B cell (primary cell): ENCODE measurements at regions not wholly inside any gene's neighbourhood (a gene's known extent, or its start where the extent isn't known, plus 50 kb on each side); places are given as distances from the start of the nearest gene placed in this dataset.

Experiments
- ATAC-seq: fragments of 200-7000 bp; cut with Tn5 transposase; one replicate; pipeline ENCODE4 v1.10.0; 2021; ENCODE audit warnings: low read depth, mild to moderate bottlenecking, moderate number of reproducible peaks, moderate library complexity
- CTCF ChIA-PET: fragments of 350-600 bp; sonication (Branson Sonifier 250); formaldehyde crosslinking; loops from one replicate; lab custom pipeline; 2021; ENCODE audit warnings: antibody characterized with exemption, inconsistent platforms; lab: Charles Lee
- POLR2A ChIA-PET: fragments of 350-600 bp; sonication (Branson Sonifier 250); formaldehyde crosslinking; loops from one replicate; lab custom pipeline; 2021; ENCODE audit warnings: antibody characterized with exemption; lab: Charles Lee
- DNase-seq: peaks from one replicate; pipeline ENCODE4 v3.0.0; 2013
- H2AFZ ChIP-seq: 2 replicates; pipeline ENCODE4 v1.6.1; 2012; ENCODE audit warnings: mild to moderate bottlenecking, low read depth, low read length; ENCODE audit not compliant: insufficient read depth, poor library complexity, severe bottlenecking
- H3K27ac ChIP-seq, 2 donors: 1 replicate in 1 of 2; 2 replicates in 1 of 2; pipeline ENCODE4 v1.5.1; 2012 to 2013; ENCODE audit warnings: low read length in 2 of 2, mild to moderate bottlenecking in 2 of 2, moderate library complexity in 1 of 2
- H3K27me3 ChIP-seq, 4 experiments: fragments of 200-600 bp in 1 of 4; sonication (generic) in 1 of 4; replicated peaks in 1 of 4; 1 replicate in 2 of 4; 2 replicates in 2 of 4; pipeline versions ENCODE4 v1.6.1 to v1.7.0; 2013 to 2016; ENCODE audit warnings: low read length in 3 of 4, mild to moderate bottlenecking in 2 of 4, mixed read lengths in 1 of 4, moderate library complexity in 1 of 4; ENCODE audit not compliant: insufficient read depth in 4 of 4, control insufficient read depth in 3 of 4; ENCODE audit errors: control extremely low read depth in 1 of 4
- H3K36me3 ChIP-seq, 2 experiments: replicated peaks in 1 of 2; 1 replicate in 1 of 2; 2 replicates in 1 of 2; pipeline versions ENCODE4 v1.6.1 to v1.7.1; 2013; ENCODE audit warnings: low read length in 1 of 2; ENCODE audit not compliant: insufficient read depth in 2 of 2, control insufficient read depth in 1 of 2; ENCODE audit errors: control extremely low read depth in 1 of 2, extremely low read depth in 1 of 2
- H3K4me1 ChIP-seq, 2 donors: fragments of 200-600 bp in 1 of 2; sonication (generic) in 1 of 2; 1 replicate in 1 of 2; 2 replicates in 1 of 2; pipeline versions ENCODE4 v1.5.1 to v1.6.1; 2013 to 2017; ENCODE audit warnings: low read length in 2 of 2; ENCODE audit not compliant: control insufficient read depth in 2 of 2, insufficient read depth in 2 of 2
- H3K4me2 ChIP-seq: replicated peaks from 2 replicates; pipeline ENCODE3; 2012; ENCODE audit warnings: mild to moderate bottlenecking, low read depth, low read length; ENCODE audit not compliant: poor library complexity, severe bottlenecking
- H3K4me3 ChIP-seq, 5 experiments: fragments of 200-600 bp in 1 of 5; sonication (generic) in 1 of 5; 1 replicate in 3 of 5; 2 replicates in 2 of 5; pipeline versions ENCODE4 v1.5.1 to v1.7.0; 2011 to 2016; ENCODE audit warnings: low read length in 4 of 5, mild to moderate bottlenecking in 4 of 5, low read depth in 2 of 5, control low read depth in 1 of 5, moderate library complexity in 1 of 5; ENCODE audit not compliant: insufficient read depth in 1 of 5; ENCODE audit errors: control extremely low read depth in 1 of 5, extremely low read depth in 1 of 5
- H3K79me2 ChIP-seq: fragments of 200-600 bp; sonication (generic); one replicate; pipeline ENCODE4 v1.6.0; 2016; ENCODE audit warnings: low read length; ENCODE audit not compliant: control insufficient read depth, insufficient read depth
- H3K9ac ChIP-seq: fragments of 200-600 bp; sonication (generic); 2 replicates; pipeline ENCODE4 v1.6.1; 2017; ENCODE audit warnings: mild to moderate bottlenecking, low read length, moderate library complexity
- H3K9me3 ChIP-seq, 3 donors: one replicate each; pipeline versions ENCODE4 v1.6.1 to v1.7.1; 2013; ENCODE audit warnings: low read length in 2 of 3; ENCODE audit not compliant: control insufficient read depth in 2 of 3, insufficient read depth in 1 of 3; ENCODE audit errors: control extremely low read depth in 1 of 3
- H4K20me1 ChIP-seq: 2 replicates; pipeline ENCODE4 v1.6.0; 2012; ENCODE audit warnings: mild to moderate bottlenecking, low read length; ENCODE audit not compliant: insufficient read depth, control insufficient read depth, poor library complexity, severe bottlenecking
- H3K27ac Mint-ChIP-seq: one replicate; pipeline ENCODE4 v1.8.0; 2021; ENCODE audit warnings: mixed read lengths
- H3K27me3 Mint-ChIP-seq: one replicate; pipeline ENCODE4 v1.8.0; 2021; ENCODE audit warnings: mixed read lengths
- H3K4me1 Mint-ChIP-seq: one replicate; pipeline ENCODE4 v1.8.0; 2021; ENCODE audit warnings: mixed read lengths
- H3K4me3 Mint-ChIP-seq: one replicate; pipeline ENCODE4 v1.8.0; 2021; ENCODE audit warnings: mixed read lengths
- H3K9me3 Mint-ChIP-seq: one replicate; pipeline ENCODE4 v1.8.0; 2022; ENCODE audit warnings: mixed read lengths; ENCODE audit not compliant: insufficient read depth
- EZH2 ChIP-seq: IDR thresholded peaks from 2 replicates; pipeline ENCODE4 v1.6.1; 2012; ENCODE audit warnings: borderline replicate concordance, low read depth, mild to moderate bottlenecking, moderate library complexity, low read length; ENCODE audit not compliant: insufficient read depth, poor library complexity, severe bottlenecking
- WGBS: methylation state at CpG from one replicate; pipeline ENCODE4 v1.1.5; 2013; ENCODE audit warnings: missing lambda C conversion rate; ENCODE audit not compliant: insufficient coverage; 5-methylcytosine and 5-hydroxymethylcytosine counted together
- intact Hi-C: fragments of 100-400 bp; cut with micrococcal nuclease; formaldehyde crosslinking; loops from one replicate; pipeline ENCODE4 v1.10.0; 2022
- TF ChIP-seq, protein P1 (sequence below): fragments of 200-600 bp; IDR thresholded peaks from one replicate; pipeline ENCODE4 v1.8.0; 2022; ENCODE audit warnings: antibody characterized with exemption, mild to moderate bottlenecking

DNA sequence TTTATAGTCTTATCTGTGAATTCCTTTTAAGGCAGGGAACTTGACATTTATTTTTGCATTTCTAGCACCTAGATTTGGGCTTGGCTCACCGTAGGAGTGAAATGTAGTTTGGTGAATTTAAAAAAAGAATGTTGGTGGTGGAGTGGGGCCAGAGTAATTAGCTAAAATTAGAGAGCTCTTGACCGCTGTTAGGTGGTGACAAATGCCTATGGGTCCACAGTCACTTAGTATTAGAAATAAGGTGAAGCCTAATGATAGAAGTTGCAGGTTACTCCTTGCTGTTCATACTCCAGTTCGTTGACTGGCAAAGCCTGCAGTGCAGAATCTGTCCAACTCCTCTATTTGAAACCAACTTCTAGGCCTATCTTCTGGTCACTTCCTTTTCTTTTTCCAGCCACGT lies 318.8 kb upstream of the NRIP1 start:
- H3K4me1 ChIP-seq: no peaks in the 10 kb centered on the region
- DNase-seq: no peak
- ATAC-seq: no peak
- H2AFZ ChIP-seq: no peak overlapping the region
- no peaks in the 10 kb centered on the region for H3K36me3 ChIP-seq
- H3K27ac Mint-ChIP-seq: no peak overlapping the region
- ChIA-PET CTCF (no interaction called here), POLR2A (no interaction called here)
- peaks cover 0 to 1% (median 0%) of the 10 kb centered on the region in 3 donors for H3K9me3 ChIP-seq
- no peak for TF ChIP-seq EZH2
- TF ChIP-seq, protein P1, sequence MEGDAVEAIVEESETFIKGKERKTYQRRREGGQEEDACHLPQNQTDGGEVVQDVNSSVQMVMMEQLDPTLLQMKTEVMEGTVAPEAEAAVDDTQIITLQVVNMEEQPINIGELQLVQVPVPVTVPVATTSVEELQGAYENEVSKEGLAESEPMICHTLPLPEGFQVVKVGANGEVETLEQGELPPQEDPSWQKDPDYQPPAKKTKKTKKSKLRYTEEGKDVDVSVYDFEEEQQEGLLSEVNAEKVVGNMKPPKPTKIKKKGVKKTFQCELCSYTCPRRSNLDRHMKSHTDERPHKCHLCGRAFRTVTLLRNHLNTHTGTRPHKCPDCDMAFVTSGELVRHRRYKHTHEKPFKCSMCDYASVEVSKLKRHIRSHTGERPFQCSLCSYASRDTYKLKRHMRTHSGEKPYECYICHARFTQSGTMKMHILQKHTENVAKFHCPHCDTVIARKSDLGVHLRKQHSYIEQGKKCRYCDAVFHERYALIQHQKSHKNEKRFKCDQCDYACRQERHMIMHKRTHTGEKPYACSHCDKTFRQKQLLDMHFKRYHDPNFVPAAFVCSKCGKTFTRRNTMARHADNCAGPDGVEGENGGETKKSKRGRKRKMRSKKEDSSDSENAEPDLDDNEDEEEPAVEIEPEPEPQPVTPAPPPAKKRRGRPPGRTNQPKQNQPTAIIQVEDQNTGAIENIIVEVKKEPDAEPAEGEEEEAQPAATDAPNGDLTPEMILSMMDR: no peak
- WGBS: 91% methylated on average over 4 of the region's 4 CpGs
- H3K27me3 Mint-ChIP-seq: peaks cover 8% of the 10 kb centered on the region
- H3K9ac ChIP-seq: no peak overlapping the region
- H3K27me3 ChIP-seq: no peaks in the 10 kb centered on the region
- intact Hi-C loops: no loop called here
- no peak overlapping the region for H3K27ac ChIP-seq
- no peak overlapping the region for H3K4me3 ChIP-seq
- H3K9me3 Mint-ChIP-seq: no peaks in the 10 kb centered on the region
- H4K20me1 ChIP-seq: no peaks in the 10 kb centered on the region
- no peaks in the 10 kb centered on the region for H3K79me2 ChIP-seq
- H3K4me1 Mint-ChIP-seq: no peaks in the 10 kb centered on the region
- H3K4me2 ChIP-seq: no peak overlapping the region
- H3K4me3 Mint-ChIP-seq: no peak overlapping the region

DNA sequence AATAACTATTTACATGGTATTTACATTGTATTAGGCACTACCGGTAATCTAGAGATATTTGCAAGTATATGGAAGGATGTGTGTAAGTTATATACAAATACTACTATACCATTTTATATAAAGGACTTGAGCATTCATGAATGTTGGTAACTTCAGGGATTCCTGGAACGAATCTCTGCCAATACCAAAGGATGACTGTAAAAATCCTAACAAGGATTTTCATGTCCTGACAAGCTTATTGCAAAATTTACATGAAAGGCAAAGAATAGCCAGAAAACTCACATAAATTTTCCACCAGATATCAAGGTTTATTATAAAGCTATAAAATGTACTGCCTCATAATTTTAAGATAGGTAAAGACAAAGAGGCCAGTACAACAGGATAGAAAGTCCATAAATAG lies 325.2 kb upstream of the NRIP1 start:
- H3K4me3 ChIP-seq: no peak overlapping the region
- no peaks in the 10 kb centered on the region for H3K79me2 ChIP-seq
- no peak overlapping the region for H3K27ac ChIP-seq
- no peaks in the 10 kb centered on the region for H3K27me3 ChIP-seq
- Mint-ChIP-seq H3K9me3 (no peaks in the 10 kb centered on the region), H3K27me3 (peaks cover 8% of the 10 kb centered on the region), H3K4me3 (no peak overlapping the region), H3K4me1 (no peaks in the 10 kb centered on the region), H3K27ac (no peak overlapping the region)
- no peak for DNase-seq
- H3K4me1 ChIP-seq: no peaks in the 10 kb centered on the region
- H3K9ac ChIP-seq: no peak overlapping the region
- ATAC-seq: no peak
- H4K20me1 ChIP-seq: no peaks in the 10 kb centered on the region
- no peak overlapping the region for H2AFZ ChIP-seq
- no peak for TF ChIP-seq EZH2
- TF ChIP-seq, protein P1: no peak
- ChIA-PET POLR2A (no interaction called here), CTCF (no interaction called here)
- no peaks in the 10 kb centered on the region for H3K9me3 ChIP-seq
- WGBS: 67% methylated on average over 1 of the region's 2 CpGs
- intact Hi-C loops: no loop called here
- H3K36me3 ChIP-seq: no peaks in the 10 kb centered on the region
- H3K4me2 ChIP-seq: no peak overlapping the region
